Esophagus (tissue), 2 donors: ENCODE measurements at regions not wholly inside any gene's neighbourhood (a gene's known extent, or its start where the extent isn't known, plus 50 kb on each side); places are given as distances from the start of the nearest gene placed in this dataset.
"Not testable (repeated sequence)": the region's sequence is repeated elsewhere in the genome, so short reads cannot be mapped to it uniquely, and the experiment has no call there.

Experiments used
- H3K27ac ChIP-seq, 2 donors: one replicate each; pipeline ENCODE4 v1.5.1; 2013; ENCODE audit warnings: low read depth in 2 of 2, mild to moderate bottlenecking in 2 of 2, inconsistent platforms in 1 of 2, low read length in 1 of 2, moderate library complexity in 1 of 2
- H3K27me3 ChIP-seq, 2 donors: one replicate each; pipeline ENCODE4 v1.6.1; 2013; ENCODE audit warnings: low read length in 2 of 2, control low read depth in 1 of 2, mild to moderate bottlenecking in 1 of 2; ENCODE audit not compliant: insufficient read depth in 2 of 2, control insufficient read depth in 1 of 2
- H3K36me3 ChIP-seq, 2 donors: one replicate each; pipeline ENCODE4 v1.6.1; 2013; ENCODE audit warnings: low read length in 1 of 2; ENCODE audit not compliant: control insufficient read depth in 2 of 2, insufficient read depth in 2 of 2
- H3K4me1 ChIP-seq, 2 donors: one replicate each; pipeline ENCODE4 v1.6.1; 2013; ENCODE audit warnings: low read length in 1 of 2; ENCODE audit not compliant: control insufficient read depth in 2 of 2, insufficient read depth in 2 of 2
- H3K4me3 ChIP-seq, 2 donors: one replicate each; pipeline ENCODE4 v1.5.1; 2013; ENCODE audit warnings: low read length in 2 of 2, mild to moderate bottlenecking in 2 of 2, low read depth in 1 of 2, moderate library complexity in 1 of 2
- H3K9me3 ChIP-seq, 2 donors: one replicate each; pipeline ENCODE4 v1.6.1; 2013; ENCODE audit warnings: mild to moderate bottlenecking in 2 of 2, low read depth in 1 of 2, low read length in 1 of 2, moderate library complexity in 1 of 2; ENCODE audit not compliant: control insufficient read depth in 2 of 2, insufficient read depth in 1 of 2
- whole genome bisulfite sequencing, 2 donors: extraction: QIAGEN DNeasy Blood & Tissue Kit; methylation state at CpG; one replicate each; pipeline ENCODE4 v1.1.7; 2013; 5-methylcytosine and 5-hydroxymethylcytosine counted together
- donor health status: healthy with polysubstance abuse.
- donor health status: Bipolar disorder and iron deficiency.

DNA sequence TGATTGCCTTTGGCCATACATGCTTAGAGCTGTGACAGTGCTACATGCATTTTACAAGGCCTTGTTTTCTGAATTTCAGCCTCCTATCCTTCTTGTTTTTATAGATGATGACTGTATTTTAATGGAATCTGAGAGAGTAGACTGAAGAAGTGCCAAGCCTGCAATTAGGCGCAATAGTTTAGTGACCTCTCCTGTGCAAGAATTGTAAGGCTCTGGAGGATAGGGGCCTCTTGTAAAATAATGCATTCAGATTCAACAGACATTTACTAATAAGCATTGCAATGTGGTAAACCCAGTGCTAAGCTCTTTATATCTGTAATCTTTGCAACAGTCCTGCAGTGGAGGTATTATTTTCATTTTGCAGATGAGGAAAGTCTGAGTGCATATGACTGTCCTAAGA lies 105.5 kb downstream of the TDRD15 start:
- WGBS, 2 donors = 79 to 93% methylated on average over 1 of the region's 1 CpG

DNA sequence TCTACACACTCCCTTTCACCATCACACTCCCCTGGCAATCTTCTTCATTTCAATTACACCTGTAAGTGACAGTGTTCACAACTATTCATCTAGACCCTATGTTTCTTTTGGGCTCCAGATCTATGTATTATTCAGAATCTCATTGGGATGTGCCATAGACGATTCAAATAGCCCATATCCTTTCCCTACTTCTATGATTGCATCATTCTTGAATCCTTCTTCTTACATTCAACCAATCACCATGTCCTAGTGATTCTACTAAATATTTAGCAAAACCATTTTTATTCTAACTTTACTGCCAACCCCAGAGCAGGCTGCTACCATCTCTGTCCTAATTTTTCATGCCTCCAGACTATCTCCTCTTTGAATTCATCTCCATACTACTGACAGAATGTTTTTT lies 106.4 kb downstream of the TDRD15 start:
- 68 to 69% methylated on average over 1 of the region's 1 CpG for WGBS, 2 donors
- Histone ChIP-seq H3K4me1 (no peaks in the 10 kb centered on the region), H3K4me3 (no peak overlapping the region), H3K9me3 (no peaks in the 10 kb centered on the region), H3K36me3 (no peaks in the 10 kb centered on the region), H3K27me3 (no peaks in the 10 kb centered on the region), H3K27ac (no peak overlapping the region)

More for the DNA sequence above, 105.5 kb downstream of the TDRD15 start:
- Histone ChIP-seq H3K4me1 (no peaks in the 10 kb centered on the region), H3K27ac (no peak overlapping the region), H3K36me3 (no peaks in the 10 kb centered on the region), H3K27me3 (no peaks in the 10 kb centered on the region), H3K9me3 (no peaks in the 10 kb centered on the region), H3K4me3 (no peak overlapping the region)

DNA sequence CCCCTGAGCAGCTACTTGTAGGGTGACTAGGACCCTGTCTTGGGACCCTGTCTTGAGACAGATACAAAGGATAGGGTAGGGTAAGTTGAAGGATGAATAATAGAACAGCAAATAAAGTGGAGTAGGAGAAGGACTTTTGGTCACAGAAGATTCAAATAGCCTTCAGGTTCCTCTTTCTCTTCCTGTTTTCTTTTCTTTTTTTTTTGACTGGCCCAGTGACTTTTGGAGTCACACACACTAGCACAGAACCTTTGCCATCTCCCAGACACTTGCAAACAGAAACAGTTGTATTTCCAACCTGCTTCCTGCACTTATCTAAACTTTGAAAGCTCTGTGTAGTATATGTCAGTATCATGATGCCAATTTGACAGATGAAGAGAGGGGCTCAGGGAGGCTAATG lies 108.2 kb downstream of the TDRD15 start:
- no peak overlapping the region for H3K4me3 ChIP-seq
- no peaks in the 10 kb centered on the region for H3K9me3 ChIP-seq
- H3K4me1 ChIP-seq = no peaks in the 10 kb centered on the region
- H3K36me3 ChIP-seq = no peaks in the 10 kb centered on the region
- no peaks in the 10 kb centered on the region for H3K27me3 ChIP-seq
- H3K27ac ChIP-seq = no peak overlapping the region

DNA sequence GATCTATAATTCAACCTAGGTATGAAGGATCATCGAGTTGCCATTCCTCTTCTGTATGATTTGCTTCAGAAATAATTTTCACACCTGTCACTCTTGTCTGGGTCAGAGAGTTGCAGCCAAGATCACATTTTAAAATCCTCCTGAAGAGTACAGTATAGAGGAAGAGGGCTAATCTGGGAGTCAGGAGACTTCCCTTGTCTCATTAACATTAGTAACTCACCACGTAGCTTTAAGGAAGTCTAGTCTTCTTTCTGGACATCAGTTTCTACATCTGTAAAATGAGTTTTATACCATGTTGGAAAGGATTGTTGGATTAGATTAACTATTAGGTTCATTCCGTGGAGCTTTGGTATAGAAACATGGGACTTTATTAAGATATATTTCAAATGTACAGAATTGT lies 109.4 kb downstream of the TDRD15 start:
- Histone ChIP-seq H3K27ac (no peak overlapping the region), H3K4me3 (no peak overlapping the region), H3K9me3 (no peaks in the 10 kb centered on the region), H3K27me3 (no peaks in the 10 kb centered on the region), H3K36me3 (no peaks in the 10 kb centered on the region), H3K4me1 (no peaks in the 10 kb centered on the region)
- WGBS, 2 donors = 80 to 81% methylated on average over 3 of the region's 3 CpGs

DNA sequence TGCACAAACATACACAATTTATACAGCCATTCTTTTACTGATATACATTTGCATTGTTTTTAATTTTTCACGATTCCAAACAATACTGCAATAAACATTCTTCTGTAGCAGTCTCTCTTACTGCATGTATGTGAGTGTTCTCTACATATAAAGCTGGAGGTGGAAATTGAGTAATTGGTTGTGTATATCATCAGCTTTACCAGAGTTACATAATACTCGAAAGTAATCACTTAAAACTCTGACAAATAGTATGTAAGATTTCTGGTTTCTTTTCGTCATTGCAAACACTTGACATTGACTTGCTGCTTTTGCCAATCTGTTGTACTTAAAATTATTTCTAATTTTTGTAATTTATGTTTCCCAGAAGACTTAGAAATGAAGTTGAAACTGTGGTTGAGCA lies 110.2 kb downstream of the TDRD15 start:
- 70 to 85% methylated on average over 3 of the region's 3 CpGs for WGBS, 2 donors
- H3K36me3 ChIP-seq = no peaks in the 10 kb centered on the region
- H3K9me3 ChIP-seq = no peaks in the 10 kb centered on the region
- no peaks in the 10 kb centered on the region for H3K4me1 ChIP-seq
- H3K27ac ChIP-seq = no peak overlapping the region
- H3K27me3 ChIP-seq = no peaks in the 10 kb centered on the region
- H3K4me3 ChIP-seq = no peak overlapping the region

DNA sequence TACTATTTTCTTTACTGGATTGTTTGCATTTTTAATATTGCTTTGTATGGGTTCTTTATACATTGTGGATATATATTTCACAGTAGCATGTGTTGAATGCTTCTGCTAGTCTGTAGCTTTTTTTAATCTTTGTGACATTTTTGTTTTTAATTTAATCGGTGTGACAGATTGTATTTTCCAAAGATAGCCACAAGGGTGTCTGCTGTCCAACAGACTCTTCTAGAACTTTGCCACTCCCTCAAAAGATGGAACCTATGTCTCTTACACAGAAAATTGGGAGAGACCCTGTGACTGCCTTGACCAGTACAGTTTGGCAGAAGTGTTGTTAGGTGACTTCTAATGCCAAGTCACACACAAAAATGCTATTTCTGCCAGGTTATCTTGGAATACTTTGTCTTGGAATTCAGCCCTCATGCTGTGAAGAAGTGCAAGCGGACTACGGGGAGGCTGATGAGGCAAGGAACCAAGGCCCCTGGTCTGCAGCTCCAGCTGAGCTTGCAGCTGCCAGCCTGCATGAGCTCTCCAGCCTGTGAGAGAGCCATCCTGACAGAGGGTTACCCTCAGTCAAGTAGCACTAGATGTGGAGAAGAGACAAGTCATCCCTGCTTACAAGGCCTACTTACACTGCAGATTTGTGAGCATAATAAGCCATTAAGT lies 110.8 kb downstream of the TDRD15 start:
- Histone ChIP-seq H3K36me3 (no peaks in the 10 kb centered on the region), H3K27me3 (no peaks in the 10 kb centered on the region), H3K4me1 (no peaks in the 10 kb centered on the region), H3K4me3 (no peak overlapping the region), H3K27ac (no peak overlapping the region), H3K9me3 (no peaks in the 10 kb centered on the region)
- 79 to 80% methylated on average over 3 of the region's 3 CpGs for WGBS, 2 donors

DNA sequence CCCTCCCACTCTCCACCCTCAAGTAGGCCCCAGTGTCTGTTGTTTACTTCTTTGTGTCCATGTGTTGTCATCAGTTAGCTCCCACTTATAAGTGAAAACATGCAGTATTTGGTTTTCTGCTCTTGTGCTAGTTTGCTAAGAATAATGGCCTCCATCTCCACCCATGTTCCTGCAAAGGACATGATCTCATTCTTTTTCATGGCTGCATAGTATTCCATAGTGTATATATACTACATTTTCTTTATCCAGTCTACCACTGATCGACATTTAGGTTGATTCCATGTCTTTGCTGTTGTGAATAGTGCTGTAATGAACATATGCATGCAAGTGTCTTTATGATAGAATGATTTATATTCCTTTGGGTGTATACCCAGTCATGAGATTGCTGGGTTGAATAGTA lies 116.0 kb downstream of the TDRD15 start:
- 81 to 86% methylated on average over 1 of the region's 1 CpG for WGBS, 2 donors

DNA sequence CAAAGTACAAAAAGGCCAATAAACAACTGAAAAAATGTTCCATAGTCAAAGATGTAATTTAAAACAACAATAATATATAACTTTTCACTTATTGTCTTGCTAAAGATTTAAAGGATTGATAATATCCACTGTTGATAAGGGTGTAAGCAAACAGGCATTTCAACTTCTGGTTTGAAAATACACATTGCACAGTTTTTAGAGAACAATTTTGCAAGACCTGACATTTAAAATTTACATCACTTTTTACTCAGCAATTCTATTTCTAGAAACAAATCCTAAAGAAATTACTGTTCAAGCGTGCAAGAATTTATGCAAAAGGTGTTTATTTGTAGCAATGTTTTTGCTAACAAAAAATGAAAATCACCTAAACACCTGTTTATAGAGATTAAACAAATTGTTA lies 120.4 kb downstream of the TDRD15 start:
- no peaks in the 10 kb centered on the region for H3K27me3 ChIP-seq
- WGBS, 2 donors = 80 to 84% methylated on average over 1 of the region's 1 CpG
- no peak overlapping the region for H3K27ac ChIP-seq
- H3K4me3 ChIP-seq = no peak overlapping the region
- H3K4me1 ChIP-seq = no peaks in the 10 kb centered on the region
- H3K9me3 ChIP-seq = no peaks in the 10 kb centered on the region
- no peaks in the 10 kb centered on the region for H3K36me3 ChIP-seq

More for the DNA sequence above, 116.0 kb downstream of the TDRD15 start:
- not testable (repeated sequence) for H3K27ac ChIP-seq, H3K36me3 ChIP-seq, H3K4me1 ChIP-seq, H3K9me3 ChIP-seq, H3K4me3 ChIP-seq, H3K27me3 ChIP-seq

DNA sequence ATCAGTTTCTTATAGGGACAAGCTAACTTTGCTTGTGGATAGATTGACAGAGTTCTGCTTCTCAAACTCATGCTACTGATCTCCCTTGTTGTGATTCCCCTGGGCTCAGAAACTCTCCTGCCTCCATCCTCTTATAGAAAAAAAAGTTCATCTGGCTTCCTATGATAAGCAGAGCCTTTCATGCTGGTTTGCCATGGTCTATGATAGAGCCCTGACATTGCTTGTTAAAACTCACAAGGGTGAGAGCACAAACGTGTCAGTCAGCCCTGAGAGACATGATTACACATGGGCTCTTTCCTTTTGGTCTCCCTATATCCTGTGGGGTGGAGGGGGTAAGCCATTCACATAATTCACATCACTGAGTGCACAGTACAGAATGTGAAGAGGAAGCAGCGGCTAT lies 121.8 kb downstream of the TDRD15 start:
- Histone ChIP-seq H3K4me1 (no peaks in the 10 kb centered on the region), H3K36me3 (no peaks in the 10 kb centered on the region), H3K9me3 (no peaks in the 10 kb centered on the region), H3K4me3 (no peak overlapping the region), H3K27me3 (no peaks in the 10 kb centered on the region), H3K27ac (no peak overlapping the region)
- WGBS, 2 donors = 52 to 59% methylated on average over 2 of the region's 2 CpGs

DNA sequence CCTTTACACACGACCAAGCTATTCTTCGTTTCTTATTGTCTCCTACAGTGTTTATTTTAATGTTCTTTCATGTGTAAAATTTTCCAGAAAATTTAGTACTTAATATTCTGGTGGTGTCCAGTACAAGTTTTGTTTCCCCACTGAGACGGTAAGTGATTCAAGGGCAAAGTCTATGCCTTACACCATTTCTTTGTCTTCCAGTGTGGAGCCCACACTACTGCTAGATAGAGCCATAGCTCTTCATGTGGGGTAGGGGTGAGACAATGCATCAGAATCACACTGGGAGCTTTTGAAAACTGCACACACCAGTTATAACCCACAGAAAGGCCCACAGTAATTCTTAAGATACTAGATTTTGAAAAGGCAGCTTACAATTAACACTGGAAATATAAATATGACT lies 125.6 kb downstream of the TDRD15 start:
- 74 to 76% methylated on average over 3 of the region's 3 CpGs for WGBS, 2 donors
- H3K27me3 ChIP-seq = no peaks in the 10 kb centered on the region
- no peak overlapping the region for H3K27ac ChIP-seq

More for the DNA sequence above, 125.6 kb downstream of the TDRD15 start:
- Histone ChIP-seq H3K4me1 (no peaks in the 10 kb centered on the region), H3K4me3 (no peak overlapping the region), H3K36me3 (no peaks in the 10 kb centered on the region), H3K9me3 (peaks cover 0 to 2% of the 10 kb centered on the region in 2 donors)
